BJ (cell line): ENCODE measurements at regions not wholly inside any gene's neighbourhood (a gene's known extent, or its start where the extent isn't known, plus 50 kb on each side); places are given as distances from the start of the nearest gene placed in this dataset.

Experiments used
- CTCF ChIA-PET: fragments of 350-600 bp; formaldehyde crosslinking; extraction: SDS; loops from one replicate; lab custom pipeline; 2021; ENCODE audit warnings: antibody characterized with exemption, inconsistent platforms; lab: Yijun Ruan, JAX
- POLR2A ChIA-PET: fragments of 300-600 bp; sonication (Branson Sonifier 250); formaldehyde crosslinking; extraction: SDS; loops from one replicate; lab custom pipeline; 2021; ENCODE audit warnings: antibody characterized with exemption; lab: Charles Lee
- DNase-seq: peaks from one replicate; pipeline ENCODE4 v3.0.0-alpha.2; 2011; ENCODE audit warnings: low read depth
- H3K27me3 ChIP-seq: 2 replicates; pipeline ENCODE4 v1.6.0; 2011; ENCODE audit warnings: low read length; ENCODE audit not compliant: control insufficient read depth, insufficient read depth
- H3K36me3 ChIP-seq: 2 replicates; pipeline ENCODE4 v1.5.1; 2011; ENCODE audit warnings: low read length; ENCODE audit not compliant: control insufficient read depth, insufficient read depth
- H3K4me3 ChIP-seq: 2 replicates; pipeline ENCODE4 v1.5.1; 2011; ENCODE audit warnings: low read depth, mild to moderate bottlenecking, control low read depth, low read length
- CTCF ChIP-seq: IDR thresholded peaks from 2 replicates; pipeline ENCODE4 v1.5.1; 2011; ENCODE audit warnings: low read depth, mild to moderate bottlenecking, control low read depth, inconsistent platforms, low read length, moderate library complexity; ENCODE audit not compliant: insufficient read depth

GRCh38 chr14:44131861-44132260, 375.2 kb downstream of the FSCB start:
- ChIA-PET CTCF (no interaction called here), POLR2A (no interaction called here)
- Histone ChIP-seq H3K27me3 (no peaks in the 10 kb centered on the region), H3K4me3 (no peak overlapping the region), H3K36me3 (no peaks in the 10 kb centered on the region)
- no peak for DNase-seq
- TF ChIP-seq CTCF: no peak

- no peaks in the 10 kb centered on the region for H3K27me3 ChIP-seq
- ChIA-PET POLR2A (no interaction called here), CTCF (no interaction called here)
- TF ChIP-seq CTCF: no peak
- DNase-seq: no peak
- no peak overlapping the region for H3K4me3 ChIP-seq
- no peaks in the 10 kb centered on the region for H3K36me3 ChIP-seq
These were observed 393.0 kb downstream of the FSCB start for GRCh38 chr14:44113769-44114730.

- H3K27me3 ChIP-seq: no peaks in the 10 kb centered on the region
- H3K4me3 ChIP-seq: no peak overlapping the region
- DNase-seq: no peak
- POLR2A ChIA-PET: no interaction called here
- CTCF ChIA-PET: no interaction called here
- no peaks in the 10 kb centered on the region for H3K36me3 ChIP-seq
- no peak for TF ChIP-seq CTCF
These were observed 394.2 kb downstream of the FSCB start for GRCh38 chr14:44112774-44113460.

- H3K4me3 ChIP-seq: no peak overlapping the region
- no peak for TF ChIP-seq CTCF
- no peaks in the 10 kb centered on the region for H3K27me3 ChIP-seq
- ChIA-PET CTCF (no interaction called here), POLR2A (no interaction called here)
- no peak for DNase-seq
- no peaks in the 10 kb centered on the region for H3K36me3 ChIP-seq
These were observed 398.0 kb downstream of the FSCB start for GRCh38 chr14:44109036-44109435.

GRCh38 chr14:44108601-44109000, 398.5 kb downstream of the FSCB start:
- CTCF ChIA-PET: no interaction called here
- Histone ChIP-seq H3K4me3 (no peak overlapping the region), H3K36me3 (no peaks in the 10 kb centered on the region), H3K27me3 (no peaks in the 10 kb centered on the region)
- POLR2A ChIA-PET: no interaction called here
- no peak for DNase-seq
- TF ChIP-seq CTCF: no peak
